Pancreas (tissue), 10 donors: ENCODE measurements at regions not wholly inside any gene's neighbourhood (a gene's known extent, or its start where the extent isn't known, plus 50 kb on each side); places are given as distances from the start of the nearest gene placed in this dataset.

ENCODE experiments used
- ATAC-seq, 4 donors: fragments of 200-7000 bp; cut with Tn5 transposase; one replicate each; pipeline versions ENCODE4 v1.8.0 to v1.9.1; 2020; ENCODE audit warnings: mild to moderate bottlenecking in 4 of 4, moderate library complexity in 4 of 4
- DNase-seq, 6 donors: peaks; one replicate each; pipeline ENCODE4 v3.0.0-alpha.2; 2020
- FAIRE-seq: peaks from 2 replicates; lab custom pipeline; 2012; peaks lifted over from hg19 to GRCh38; lab: Jason Lieb, UNC
- H3K27ac ChIP-seq, 4 donors: fragments of 200-600 bp; sonication (generic); 1 replicate in 3 of 4; 2 replicates in 1 of 4; pipeline versions ENCODE4 v1.5.0 to v1.8.0; 2020
- H3K27me3 ChIP-seq, 4 donors: fragments of 200-600 bp; one replicate each; pipeline ENCODE4 v1.8.0; 2021
- H3K36me3 ChIP-seq, 3 donors: fragments of 200-600 bp; sonication (generic) in 1 of 3; one replicate each; pipeline versions ENCODE4 v1.5.0 to v1.8.0; 2020 to 2021
- H3K4me1 ChIP-seq, 3 donors: fragments of 200-600 bp; one replicate each; pipeline ENCODE4 v1.8.0; 2021
- H3K4me3 ChIP-seq, 4 donors: fragments of 200-600 bp; sonication (generic) in 2 of 4; one replicate each; pipeline versions ENCODE4 v1.5.0 to v1.8.0; 2020 to 2021
- H3K9me3 ChIP-seq, 4 donors: fragments of 200-600 bp; one replicate each; pipeline ENCODE4 v1.8.0; 2021
- WGBS, 2 donors: extraction: QIAGEN DNeasy Blood & Tissue Kit; methylation state at CpG; one replicate each; pipeline ENCODE4 v1.1.7; 2013; 5-methylcytosine and 5-hydroxymethylcytosine counted together
- intact Hi-C, 3 donors: fragments of 100-400 bp; cut with DNase I; formaldehyde crosslinking; loops; one replicate each; pipeline versions ENCODE4 v1.11.1 to v1.14.2; 2022
- TF ChIP-seq, protein P1 (sequence below), 4 donors: fragments of 200-600 bp; sonication (generic) in 3 of 4; IDR thresholded peaks; one replicate each; pipeline versions ENCODE4 v1.5.0 to v1.8.0; 2021; ENCODE audit warnings: antibody characterized with exemption in 4 of 4
- donor health status: healthy with polysubstance abuse.
- donor health status: DM: no; HTN: no; CAD: no; lungs with moderate emphysema.
- donor health status: DM: no; HTN: no; CAD: no.
- donor health status: control.
- donor health status: control.
- donor health status: Bipolar disorder and iron deficiency.
- donor health status: DM: yes; HTN: yes; CAD: no.
- donor health status: DM: no; HTN: no; CAD: no.
- donor health status: DM: no; HTN: no; CAD: no.
- donor health status: DM: yes; HTN: yes; CAD: no.

- Histone ChIP-seq H3K4me3 (no peak overlapping the region), H3K27me3 (no peaks in the 10 kb centered on the region), H3K36me3 (no peaks in the 10 kb centered on the region), H3K27ac (no peak overlapping the region), H3K4me1 (peaks cover 0 to 8% (median 0%) of the 10 kb centered on the region in 3 donors), H3K9me3 (no peaks in the 10 kb centered on the region)
- FAIRE-seq (no peak), ATAC-seq (no peak), DNase-seq (no peak)
- 77 to 87% methylated on average over 4 of the region's 4 CpGs for WGBS, 2 donors
- TF ChIP-seq, protein P1, sequence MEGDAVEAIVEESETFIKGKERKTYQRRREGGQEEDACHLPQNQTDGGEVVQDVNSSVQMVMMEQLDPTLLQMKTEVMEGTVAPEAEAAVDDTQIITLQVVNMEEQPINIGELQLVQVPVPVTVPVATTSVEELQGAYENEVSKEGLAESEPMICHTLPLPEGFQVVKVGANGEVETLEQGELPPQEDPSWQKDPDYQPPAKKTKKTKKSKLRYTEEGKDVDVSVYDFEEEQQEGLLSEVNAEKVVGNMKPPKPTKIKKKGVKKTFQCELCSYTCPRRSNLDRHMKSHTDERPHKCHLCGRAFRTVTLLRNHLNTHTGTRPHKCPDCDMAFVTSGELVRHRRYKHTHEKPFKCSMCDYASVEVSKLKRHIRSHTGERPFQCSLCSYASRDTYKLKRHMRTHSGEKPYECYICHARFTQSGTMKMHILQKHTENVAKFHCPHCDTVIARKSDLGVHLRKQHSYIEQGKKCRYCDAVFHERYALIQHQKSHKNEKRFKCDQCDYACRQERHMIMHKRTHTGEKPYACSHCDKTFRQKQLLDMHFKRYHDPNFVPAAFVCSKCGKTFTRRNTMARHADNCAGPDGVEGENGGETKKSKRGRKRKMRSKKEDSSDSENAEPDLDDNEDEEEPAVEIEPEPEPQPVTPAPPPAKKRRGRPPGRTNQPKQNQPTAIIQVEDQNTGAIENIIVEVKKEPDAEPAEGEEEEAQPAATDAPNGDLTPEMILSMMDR (IDR thresholded peaks at IDR 0.05): no peak
- intact Hi-C loops: no loop called here
Observed at GRCh38 chr1:222865718-222866117, 50.9 kb downstream of the DISP1 start.

- Histone ChIP-seq H3K4me3 (no peak overlapping the region), H3K27ac (no peak overlapping the region), H3K9me3 (no peaks in the 10 kb centered on the region), H3K4me1 (peaks cover 0 to 8% (median 0%) of the 10 kb centered on the region in 3 donors), H3K27me3 (no peaks in the 10 kb centered on the region), H3K36me3 (no peaks in the 10 kb centered on the region)
- TF ChIP-seq, protein P1 (IDR thresholded peaks at IDR 0.05): no peak
- ATAC-seq (no peak), DNase-seq (no peak), FAIRE-seq (no peak)
- intact Hi-C loops: no loop called here
- 64 to 65% methylated on average over 1 of the region's 1 CpG for WGBS, 2 donors
Observed at GRCh38 chr1:222867316-222867715, 52.5 kb downstream of the DISP1 start.

DNA sequence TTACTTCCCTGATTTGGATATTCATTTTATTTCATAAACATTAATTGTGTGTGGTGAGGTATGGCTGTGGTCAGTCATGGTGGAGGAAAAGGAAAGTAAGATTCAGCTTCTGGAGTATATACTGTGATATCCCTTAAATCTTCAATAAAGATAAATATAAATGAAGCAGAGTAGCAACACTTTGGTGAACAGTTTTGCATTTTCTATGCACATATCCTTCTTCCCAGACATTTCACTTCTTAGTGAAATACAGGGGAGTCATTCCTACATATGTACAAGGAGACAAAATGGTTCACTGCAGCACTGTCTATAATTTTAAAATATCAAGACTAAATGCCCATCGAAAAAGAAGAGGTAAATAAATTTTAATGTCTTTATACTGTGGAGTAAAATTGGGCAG lies 61.3 kb downstream of the DISP1 start:
- 84 to 90% methylated on average over 1 of the region's 1 CpG for WGBS, 2 donors
- ATAC-seq (no peak), FAIRE-seq (no peak), DNase-seq (no peak)
- H3K27me3 ChIP-seq: no peaks in the 10 kb centered on the region
- H3K4me1 ChIP-seq: peaks cover 0 to 4% (median 0%) of the 10 kb centered on the region in 3 donors
- no peak overlapping the region for H3K4me3 ChIP-seq
- no peaks in the 10 kb centered on the region for H3K9me3 ChIP-seq
- no peak overlapping the region for H3K27ac ChIP-seq
- intact Hi-C loops: no loop called here
- no peaks in the 10 kb centered on the region for H3K36me3 ChIP-seq
- TF ChIP-seq, protein P1 (IDR thresholded peaks at IDR 0.05): no peak

GRCh38 chr1:222877854-222878253 lies 63.0 kb downstream of the DISP1 start:
- TF ChIP-seq, protein P1 (IDR thresholded peaks at IDR 0.05): no peak
- intact Hi-C loops: no loop called here
- DNase-seq (no peak), FAIRE-seq (no peak), ATAC-seq (peak in 1 of 4 donors; percentile 61)
- Histone ChIP-seq H3K27ac (no peak overlapping the region), H3K4me1 (peaks cover 0 to 4% (median 0%) of the 10 kb centered on the region in 3 donors), H3K9me3 (no peaks in the 10 kb centered on the region), H3K36me3 (no peaks in the 10 kb centered on the region), H3K4me3 (no peak overlapping the region), H3K27me3 (no peaks in the 10 kb centered on the region)
- WGBS, 2 donors: 90 to 94% methylated on average over 2 of the region's 2 CpGs

DNA sequence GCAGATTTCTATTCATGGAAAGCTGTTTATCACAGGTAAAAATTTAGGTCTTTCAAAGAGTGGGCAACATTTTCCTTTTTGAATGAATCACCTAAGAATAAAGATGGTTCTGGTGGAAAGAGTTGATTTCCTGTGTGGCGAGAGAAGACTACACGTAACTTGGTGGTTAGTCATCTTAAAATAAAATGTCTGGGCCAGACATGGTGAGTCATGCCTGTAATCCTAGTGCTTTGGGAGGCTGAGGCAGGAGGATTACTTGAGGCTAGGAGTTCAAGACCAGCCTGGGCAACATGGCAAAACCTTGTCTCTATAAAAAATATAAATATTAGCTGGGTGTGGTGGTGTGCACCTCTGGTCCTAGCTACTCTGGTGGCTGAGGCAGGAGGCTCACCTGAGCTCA lies 65.7 kb downstream of the DISP1 start:
- H3K9me3 ChIP-seq: no peaks in the 10 kb centered on the region
- H3K4me1 ChIP-seq: peaks cover 0 to 4% (median 0%) of the 10 kb centered on the region in 3 donors
- no peak for FAIRE-seq
- intact Hi-C loops: no loop called here
- no peak overlapping the region for H3K4me3 ChIP-seq
- 86 to 92% methylated on average over 2 of the region's 2 CpGs for WGBS, 2 donors
- H3K27ac ChIP-seq: no peak overlapping the region
- DNase-seq: no peak
- H3K27me3 ChIP-seq: no peaks in the 10 kb centered on the region
- TF ChIP-seq, protein P1 (IDR thresholded peaks at IDR 0.05): no peak
- no peak for ATAC-seq
- H3K36me3 ChIP-seq: no peaks in the 10 kb centered on the region
